ENCODE measurements at regions not wholly inside any gene's neighbourhood (a gene's known extent, or its start where the extent isn't known, plus 50 kb on each side); places are given as distances from the start of the nearest gene placed in this dataset.

GRCh38 chr13:84029396-84029795 lies 147.1 kb upstream of the SLITRK1 start:
- H3K4me2 ChIP-seq (ENCODE audit: low read length) = no peak overlapping the region
- H2AFZ ChIP-seq (ENCODE audit: low read depth, low read length) = no peak overlapping the region
- no peak overlapping the region for H3K27ac ChIP-seq (ENCODE audit: low read length)
- H3K79me2 ChIP-seq (ENCODE audit: low read length) = no peaks in the 10 kb centered on the region
- H3K36me3 ChIP-seq (replicated peaks; ENCODE audit: low read depth, low read length) = peaks cover 6% of the 10 kb centered on the region
- no peaks in the 10 kb centered on the region for H3K9me3 ChIP-seq (ENCODE audit: insufficient read depth, low read length)
- TF ChIP-seq EZH2phosphoT487 (IDR thresholded peaks at IDR 0.05; ENCODE audit: low read depth) (no peak), CTCF (IDR thresholded peaks at IDR 0.05; ENCODE audit: low read depth, low read length) (no peak)
- H3K4me1 ChIP-seq (ENCODE audit: low read length) = peaks cover 15% of the 10 kb centered on the region
- no peak overlapping the region for H3K9ac ChIP-seq (ENCODE audit: low read length)
- no peaks in the 10 kb centered on the region for H4K20me1 ChIP-seq (ENCODE audit: insufficient read depth, low read length)
- no peak overlapping the region for H3K4me3 ChIP-seq (ENCODE audit: low read length)
- H3K27me3 ChIP-seq (ENCODE audit: low read depth, low read length) = no peaks in the 10 kb centered on the region

- Histone ChIP-seq H3K9ac (ENCODE audit: low read length) (no peak overlapping the region), H3K4me2 (ENCODE audit: low read length) (no peak overlapping the region), H4K20me1 (ENCODE audit: insufficient read depth, low read length) (no peaks in the 10 kb centered on the region), H3K9me3 (ENCODE audit: insufficient read depth, low read length) (no peaks in the 10 kb centered on the region), H3K4me3 (ENCODE audit: low read length) (no peak overlapping the region), H3K79me2 (ENCODE audit: low read length) (no peaks in the 10 kb centered on the region), H2AFZ (ENCODE audit: low read depth, low read length) (no peak overlapping the region), H3K36me3 (replicated peaks; ENCODE audit: low read depth, low read length) (peaks cover 6% of the 10 kb centered on the region), H3K27me3 (ENCODE audit: low read depth, low read length) (no peaks in the 10 kb centered on the region), H3K4me1 (ENCODE audit: low read length) (peaks cover 15% of the 10 kb centered on the region), H3K27ac (ENCODE audit: low read length) (no peak overlapping the region)
- TF ChIP-seq CTCF (IDR thresholded peaks at IDR 0.05; ENCODE audit: low read depth, low read length) (no peak), EZH2phosphoT487 (IDR thresholded peaks at IDR 0.05; ENCODE audit: low read depth) (no peak)
These were observed 143.6 kb upstream of the SLITRK1 start for GRCh38 chr13:84025824-84026223.

- no peaks in the 10 kb centered on the region for H3K27me3 ChIP-seq (ENCODE audit: low read depth, low read length)
- peaks cover 4% of the 10 kb centered on the region for H3K36me3 ChIP-seq (replicated peaks; ENCODE audit: low read depth, low read length)
- H3K4me3 ChIP-seq (ENCODE audit: low read length) = no peak overlapping the region
- no peak overlapping the region for H3K4me2 ChIP-seq (ENCODE audit: low read length)
- H3K79me2 ChIP-seq (ENCODE audit: low read length) = no peaks in the 10 kb centered on the region
- H4K20me1 ChIP-seq (ENCODE audit: insufficient read depth, low read length) = no peaks in the 10 kb centered on the region
- no peak overlapping the region for H3K27ac ChIP-seq (ENCODE audit: low read length)
- no peak overlapping the region for H3K9ac ChIP-seq (ENCODE audit: low read length)
- no peak for TF ChIP-seq EZH2phosphoT487 (IDR thresholded peaks at IDR 0.05; ENCODE audit: low read depth)
- no peak for TF ChIP-seq CTCF (IDR thresholded peaks at IDR 0.05; ENCODE audit: low read depth, low read length)
- H3K9me3 ChIP-seq (ENCODE audit: insufficient read depth, low read length) = 0 out of 2 replicates have a peak, but pooled peaks cover 9% of the 10 kb centered on the region
- peaks cover 15% of the 10 kb centered on the region for H3K4me1 ChIP-seq (ENCODE audit: low read length)
- no peak overlapping the region for H2AFZ ChIP-seq (ENCODE audit: low read depth, low read length)
These were observed 114.1 kb upstream of the SLITRK1 start for GRCh38 chr13:83996415-83996814.

GRCh38 chr13:83995930-83996329 lies 113.7 kb upstream of the SLITRK1 start:
- Histone ChIP-seq H2AFZ (ENCODE audit: low read depth, low read length) (no peak overlapping the region), H3K27ac (ENCODE audit: low read length) (no peak overlapping the region), H3K27me3 (ENCODE audit: low read depth, low read length) (no peaks in the 10 kb centered on the region), H3K36me3 (replicated peaks; ENCODE audit: low read depth, low read length) (peaks cover 4% of the 10 kb centered on the region), H4K20me1 (ENCODE audit: insufficient read depth, low read length) (no peaks in the 10 kb centered on the region), H3K4me2 (ENCODE audit: low read length) (no peak overlapping the region), H3K79me2 (ENCODE audit: low read length) (no peaks in the 10 kb centered on the region), H3K4me1 (ENCODE audit: low read length) (peaks cover 15% of the 10 kb centered on the region), H3K9ac (ENCODE audit: low read length) (no peak overlapping the region), H3K9me3 (ENCODE audit: insufficient read depth, low read length) (0 out of 2 replicates have a peak, but pooled peaks cover 9% of the 10 kb centered on the region), H3K4me3 (ENCODE audit: low read length) (no peak overlapping the region)
- no peak for TF ChIP-seq EZH2phosphoT487 (IDR thresholded peaks at IDR 0.05; ENCODE audit: low read depth)
- no peak for TF ChIP-seq CTCF (IDR thresholded peaks at IDR 0.05; ENCODE audit: low read depth, low read length)
